Heart left ventricle (tissue), 16 donors: ENCODE measurements at regions not wholly inside any gene's neighbourhood (a gene's known extent, or its start where the extent isn't known, plus 50 kb on each side); places are given as distances from the start of the nearest gene placed in this dataset.
A peak's percentile ranks its signal among the peaks of the same experiment; 100 is the strongest.

Experiments
- ATAC-seq, 4 donors: fragments of 200-7000 bp; cut with Tn5 transposase; one replicate each; pipeline ENCODE4 v1.9.1; 2020 to 2022; ENCODE audit warnings: moderate library complexity in 4 of 4, mild to moderate bottlenecking in 3 of 4, moderate number of reproducible peaks in 1 of 4
- DNase-seq, 5 donors: peaks; one replicate each; pipeline ENCODE4 v3.0.0-alpha.2; 2020
- H3K27ac ChIP-seq, 12 donors: fragments of 200-600 bp; sonication (generic) in 4 of 12; one replicate each; pipeline versions ENCODE4 v1.5.0 to v1.8.0; 2016 to 2022; ENCODE audit warnings: mild to moderate bottlenecking in 2 of 12
- H3K27me3 ChIP-seq, 9 donors: fragments of 200-600 bp; sonication (generic) in 2 of 9; one replicate each; pipeline versions ENCODE4 v1.5.1 to v1.8.0; 2016 to 2022; ENCODE audit warnings: mild to moderate bottlenecking in 3 of 9
- H3K36me3 ChIP-seq, 9 donors: fragments of 200-600 bp; sonication (generic) in 2 of 9; one replicate each; pipeline versions ENCODE4 v1.5.0 to v1.8.0; 2018 to 2022; ENCODE audit warnings: mild to moderate bottlenecking in 2 of 9
- H3K4me1 ChIP-seq, 12 donors: fragments of 200-600 bp; sonication (generic) in 4 of 12; one replicate each; pipeline versions ENCODE4 v1.5.0 to v1.8.0; 2016 to 2022; ENCODE audit warnings: mild to moderate bottlenecking in 3 of 12
- H3K4me3 ChIP-seq, 12 donors: fragments of 200-600 bp; sonication (generic) in 4 of 12; one replicate each; pipeline versions ENCODE4 v1.5.0 to v1.8.0; 2017 to 2022; ENCODE audit warnings: mild to moderate bottlenecking in 9 of 12, moderate library complexity in 4 of 12
- H3K9me3 ChIP-seq, 12 donors: fragments of 200-600 bp; sonication (generic) in 4 of 12; one replicate each; pipeline versions ENCODE4 v1.5.0 to v1.8.0; 2016 to 2022; ENCODE audit warnings: mild to moderate bottlenecking in 1 of 12
- CTCF ChIP-seq, 12 donors: fragments of 200-600 bp; sonication (generic) in 4 of 12; IDR thresholded peaks; one replicate each; pipeline versions ENCODE4 v1.5.0 to v1.8.0; 2018 to 2022; ENCODE audit warnings: antibody characterized with exemption in 12 of 12, mild to moderate bottlenecking in 5 of 12
- POLR2A ChIP-seq, 2 donors: fragments of 450-650 bp; IDR thresholded peaks; one replicate each; pipeline ENCODE4 v1.6.1; 2017; ENCODE audit warnings: antibody characterized with exemption in 2 of 2, mild to moderate bottlenecking in 2 of 2, moderate library complexity in 2 of 2
- WGBS, 4 donors: extraction: QIAGEN DNeasy Blood & Tissue Kit in 2 of 4; methylation state at CpG; one replicate each; pipeline versions ENCODE4 v1.1.5 to v1.1.7; 2013 to 2018; 5-methylcytosine and 5-hydroxymethylcytosine counted together
- intact Hi-C, 10 donors: fragments of 100-400 bp; cut with DNase I; formaldehyde crosslinking; loops; one replicate each; pipeline versions ENCODE4 v1.11.1 to v1.14.2; 2022
- donor health status: ischemic (EF 13 %, LVEDD 7.1; RV severe dilation, severe dysfunction).
- donor health status: healthy with polysubstance abuse.
- donor health status: DM: no; HTN: yes; CAD: no.
- donor health status: DM: no; HTN: no; CAD: no.
- donor health status: ischemic (EF 25% LVEDD 6.9; RV normal size, moderate dysfunction).
- donor health status: ischemic (EF 25% LVEDD 5.7; RV mildly dilated, moderate dysfunction).
- donor health status: healthy.
- donor health status: DM: yes; HTN: yes; CAD: no.
- donor health status: ischemic (EF 35%, LVEDD 5.7; RV mildly dilated, moderate dysfunction).
- donor health status: nonischemic (EF 11% LVEDD 7.7; RV severe dilation, severe dysfunction).
- donor health status: DM: yes; HTN: yes; CAD: no.
- donor health status: PGD.
- donor health status: ischemic (EF 29% LVEDD 5.4; RV normal size, mild dysfunction).
- donor health status: nonischemic (EF 23%, LVEDD 6.1; RV moderate dilation, normal function).

GRCh38 chr5:4579679-4580078, 560.5 kb upstream of the ADAMTS16 start:
- WGBS, 4 donors: 81 to 92% (median 88%) methylated on average over 7 of the region's 7 CpGs
- ATAC-seq (no peak), DNase-seq (no peak)
- Histone ChIP-seq H3K36me3 (no peaks in the 10 kb centered on the region), H3K27ac (no peak overlapping the region), H3K4me1 (no peaks in the 10 kb centered on the region), H3K9me3 (peaks cover 0 to 4% (median 0%) of the 10 kb centered on the region in 12 donors), H3K4me3 (no peak overlapping the region), H3K27me3 (no peaks in the 10 kb centered on the region)
- TF ChIP-seq POLR2A (IDR thresholded peaks at IDR 0.05) (no peak), CTCF (IDR thresholded peaks at IDR 0.05) (no peak)
- intact Hi-C loops: no loop called here

- no peaks in the 10 kb centered on the region for H3K27me3 ChIP-seq
- H3K9me3 ChIP-seq: peaks cover 0 to 4% (median 0%) of the 10 kb centered on the region in 12 donors
- peak in 1 of 4 donors; percentile 20 for ATAC-seq
- WGBS, 4 donors: 90 to 96% (median 94%) methylated on average over 16 to 19 of the region's 19 CpGs
- H3K36me3 ChIP-seq: no peaks in the 10 kb centered on the region
- DNase-seq: no peak
- no peaks in the 10 kb centered on the region for H3K4me1 ChIP-seq
- TF ChIP-seq CTCF (IDR thresholded peaks at IDR 0.05): no peak
- TF ChIP-seq POLR2A (IDR thresholded peaks at IDR 0.05): no peak
- intact Hi-C loops: no loop called here
- H3K4me3 ChIP-seq: no peak overlapping the region
- H3K27ac ChIP-seq: no peak overlapping the region
These were observed 559.4 kb upstream of the ADAMTS16 start for GRCh38 chr5:4580772-4581171.

- 80 to 93% (median 89%) methylated on average over 16 of the region's 16 CpGs for WGBS, 4 donors
- H3K9me3 ChIP-seq: peaks cover 0 to 4% (median 0%) of the 10 kb centered on the region in 12 donors
- H3K27ac ChIP-seq: no peak overlapping the region
- H3K4me1 ChIP-seq: no peaks in the 10 kb centered on the region
- intact Hi-C loops: no loop called here
- TF ChIP-seq POLR2A (IDR thresholded peaks at IDR 0.05): no peak
- TF ChIP-seq CTCF (IDR thresholded peaks at IDR 0.05): no peak
- DNase-seq (no peak), ATAC-seq (peak in 1 of 4 donors; percentile 31)
- no peak overlapping the region for H3K4me3 ChIP-seq
- no peaks in the 10 kb centered on the region for H3K36me3 ChIP-seq
- no peaks in the 10 kb centered on the region for H3K27me3 ChIP-seq
These were observed 558.8 kb upstream of the ADAMTS16 start for GRCh38 chr5:4581289-4581688.

- intact Hi-C loops: no loop called here
- Histone ChIP-seq H3K36me3 (no peaks in the 10 kb centered on the region), H3K4me1 (no peaks in the 10 kb centered on the region), H3K4me3 (no peak overlapping the region), H3K27ac (no peak overlapping the region), H3K9me3 (no peaks in the 10 kb centered on the region), H3K27me3 (no peaks in the 10 kb centered on the region)
- ATAC-seq: no peak
- WGBS, 4 donors: 59 to 71% (median 65%) methylated on average over 8 of the region's 8 CpGs
- no peak for DNase-seq
- TF ChIP-seq POLR2A (IDR thresholded peaks at IDR 0.05) (no peak), CTCF (IDR thresholded peaks at IDR 0.05) (no peak)
These were observed 555.1 kb upstream of the ADAMTS16 start for GRCh38 chr5:4584982-4585381.
